ENCODE measurements at regions not wholly inside any gene's neighbourhood (a gene's known extent, or its start where the extent isn't known, plus 50 kb on each side); places are given as distances from the start of the nearest gene placed in this dataset.

DNA sequence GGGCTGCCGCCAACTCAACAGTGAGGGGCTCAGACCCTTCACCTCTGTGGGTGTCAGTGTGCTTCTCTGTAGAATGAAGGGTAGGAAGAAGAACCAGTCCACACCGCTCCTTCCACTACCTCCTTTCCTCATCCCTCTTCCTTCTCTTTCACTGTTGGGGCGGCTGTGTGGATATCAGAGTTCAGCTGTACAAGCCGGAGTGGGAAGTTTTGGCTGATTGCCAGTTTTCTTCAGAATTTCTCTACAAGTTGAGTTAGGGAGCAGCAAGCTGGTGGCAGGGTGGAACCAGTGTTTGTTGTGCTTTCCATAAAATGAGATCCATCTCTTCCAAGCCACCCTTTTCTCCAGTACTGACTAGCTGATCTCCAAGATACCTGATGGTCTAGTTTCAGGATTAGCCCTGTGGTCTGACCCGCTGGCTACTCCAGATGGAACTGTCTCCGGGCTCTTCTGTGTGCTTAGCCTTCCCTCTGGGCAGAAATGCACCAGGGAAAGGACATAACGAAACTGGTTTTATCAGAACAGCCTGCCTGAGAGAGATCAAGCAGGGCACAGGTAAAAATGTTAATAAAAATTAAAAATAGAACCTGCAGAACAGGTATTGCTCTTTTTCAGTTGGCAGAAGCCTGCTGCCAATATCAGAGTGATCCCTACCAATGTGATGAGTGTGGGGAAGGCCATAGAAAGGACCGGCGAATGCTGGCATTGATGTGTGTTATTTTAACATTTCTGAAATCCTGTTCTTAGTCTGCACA, 169.9 kb upstream of the TSC22D2 start:
- TF ChIP-seq, protein P1, sequence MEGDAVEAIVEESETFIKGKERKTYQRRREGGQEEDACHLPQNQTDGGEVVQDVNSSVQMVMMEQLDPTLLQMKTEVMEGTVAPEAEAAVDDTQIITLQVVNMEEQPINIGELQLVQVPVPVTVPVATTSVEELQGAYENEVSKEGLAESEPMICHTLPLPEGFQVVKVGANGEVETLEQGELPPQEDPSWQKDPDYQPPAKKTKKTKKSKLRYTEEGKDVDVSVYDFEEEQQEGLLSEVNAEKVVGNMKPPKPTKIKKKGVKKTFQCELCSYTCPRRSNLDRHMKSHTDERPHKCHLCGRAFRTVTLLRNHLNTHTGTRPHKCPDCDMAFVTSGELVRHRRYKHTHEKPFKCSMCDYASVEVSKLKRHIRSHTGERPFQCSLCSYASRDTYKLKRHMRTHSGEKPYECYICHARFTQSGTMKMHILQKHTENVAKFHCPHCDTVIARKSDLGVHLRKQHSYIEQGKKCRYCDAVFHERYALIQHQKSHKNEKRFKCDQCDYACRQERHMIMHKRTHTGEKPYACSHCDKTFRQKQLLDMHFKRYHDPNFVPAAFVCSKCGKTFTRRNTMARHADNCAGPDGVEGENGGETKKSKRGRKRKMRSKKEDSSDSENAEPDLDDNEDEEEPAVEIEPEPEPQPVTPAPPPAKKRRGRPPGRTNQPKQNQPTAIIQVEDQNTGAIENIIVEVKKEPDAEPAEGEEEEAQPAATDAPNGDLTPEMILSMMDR (IDR thresholded peaks at IDR 0.05; ENCODE audit: partially characterized antibody, unreplicated experiment): no peak
- H3K27ac Mint-ChIP-seq (ENCODE audit: unreplicated experiment): peak overlapping the region; percentile 36

DNA sequence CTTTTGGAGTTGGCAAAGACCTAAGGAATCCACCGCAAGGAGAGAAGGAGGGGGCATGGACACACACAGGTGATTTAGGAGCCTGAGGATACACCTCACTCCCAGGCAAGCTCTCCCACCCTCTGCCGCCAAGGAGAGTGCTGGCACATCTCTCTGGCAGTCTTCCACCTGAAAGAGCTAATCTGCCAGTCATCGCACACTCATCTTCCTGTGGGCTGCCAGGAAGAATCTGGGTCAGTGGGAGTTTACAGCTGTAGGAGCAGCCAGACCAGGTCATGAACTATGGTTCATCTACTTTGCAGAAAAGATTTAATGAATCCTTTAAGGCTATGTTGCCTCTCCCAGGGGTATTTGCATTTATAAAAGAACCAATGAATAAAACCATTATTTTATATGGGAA, 170.6 kb upstream of the TSC22D2 start:
- DNase-seq: no peak
- Mint-ChIP-seq H3K9me3 (ENCODE audit: unreplicated experiment) (no peaks in the 10 kb centered on the region), H3K4me3 (ENCODE audit: unreplicated experiment) (no peak overlapping the region), H3K36me3 (ENCODE audit: unreplicated experiment) (no peaks in the 10 kb centered on the region), H3K27ac (ENCODE audit: unreplicated experiment) (no peak overlapping the region), H3K27me3 (ENCODE audit: unreplicated experiment) (no peaks in the 10 kb centered on the region), H3K4me1 (ENCODE audit: low read depth, unreplicated experiment) (peaks cover 27% of the 10 kb centered on the region)
- TF ChIP-seq, protein P1 (IDR thresholded peaks at IDR 0.05; ENCODE audit: partially characterized antibody, unreplicated experiment): no peak

More for the DNA sequence above, 169.9 kb upstream of the TSC22D2 start:
- DNase-seq: no peak
- Mint-ChIP-seq H3K4me3 (ENCODE audit: unreplicated experiment) (no peak overlapping the region), H3K27me3 (ENCODE audit: unreplicated experiment) (no peaks in the 10 kb centered on the region), H3K4me1 (ENCODE audit: low read depth, unreplicated experiment) (peaks cover 31% of the 10 kb centered on the region), H3K9me3 (ENCODE audit: unreplicated experiment) (no peaks in the 10 kb centered on the region), H3K36me3 (ENCODE audit: unreplicated experiment) (no peaks in the 10 kb centered on the region)

DNA sequence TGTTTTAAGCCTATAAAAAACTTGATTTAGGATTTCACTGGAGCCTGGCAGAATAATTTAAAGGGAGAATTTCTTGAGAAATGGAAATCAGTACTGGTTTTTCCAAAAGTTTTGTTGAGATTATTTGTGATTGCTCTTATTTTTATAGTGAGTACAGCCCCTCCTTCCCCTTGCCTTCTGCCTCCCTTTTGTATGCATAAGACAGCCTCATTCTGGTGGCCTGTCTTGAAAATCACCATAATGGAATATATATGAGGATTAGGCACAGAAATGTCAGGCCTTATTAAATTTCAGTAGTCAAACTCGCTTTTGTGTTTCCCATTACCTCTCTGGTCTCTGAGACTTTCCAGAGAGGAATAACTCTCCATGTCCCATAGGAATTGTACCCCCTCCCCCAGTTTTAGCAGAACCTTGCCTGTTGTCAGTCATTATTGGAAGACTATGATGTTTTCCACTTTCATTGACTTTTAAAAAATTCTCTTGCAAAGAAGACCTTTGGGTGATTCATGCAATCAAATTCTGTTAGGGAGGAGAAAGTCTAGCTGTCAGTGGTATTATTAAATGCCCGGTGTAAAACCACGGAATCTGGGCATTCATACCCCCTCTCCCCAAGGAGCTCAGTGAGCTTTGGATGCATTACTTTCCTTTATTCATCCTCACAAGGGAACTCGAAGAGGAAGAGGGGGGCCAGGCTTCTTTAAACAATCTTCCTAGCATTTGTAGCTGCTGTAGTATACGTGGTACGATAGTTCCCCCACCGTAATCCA, 171.6 kb upstream of the TSC22D2 start:
- no peaks in the 10 kb centered on the region for H3K27me3 Mint-ChIP-seq (ENCODE audit: unreplicated experiment)
- H3K4me3 Mint-ChIP-seq (ENCODE audit: unreplicated experiment): no peak overlapping the region
- H3K4me1 Mint-ChIP-seq (ENCODE audit: low read depth, unreplicated experiment): peaks cover 23% of the 10 kb centered on the region
- no peak overlapping the region for H3K27ac Mint-ChIP-seq (ENCODE audit: unreplicated experiment)
- DNase-seq: no peak
- TF ChIP-seq, protein P1 (IDR thresholded peaks at IDR 0.05; ENCODE audit: partially characterized antibody, unreplicated experiment): no peak
- no peaks in the 10 kb centered on the region for H3K36me3 Mint-ChIP-seq (ENCODE audit: unreplicated experiment)
- H3K9me3 Mint-ChIP-seq (ENCODE audit: unreplicated experiment): no peaks in the 10 kb centered on the region

DNA sequence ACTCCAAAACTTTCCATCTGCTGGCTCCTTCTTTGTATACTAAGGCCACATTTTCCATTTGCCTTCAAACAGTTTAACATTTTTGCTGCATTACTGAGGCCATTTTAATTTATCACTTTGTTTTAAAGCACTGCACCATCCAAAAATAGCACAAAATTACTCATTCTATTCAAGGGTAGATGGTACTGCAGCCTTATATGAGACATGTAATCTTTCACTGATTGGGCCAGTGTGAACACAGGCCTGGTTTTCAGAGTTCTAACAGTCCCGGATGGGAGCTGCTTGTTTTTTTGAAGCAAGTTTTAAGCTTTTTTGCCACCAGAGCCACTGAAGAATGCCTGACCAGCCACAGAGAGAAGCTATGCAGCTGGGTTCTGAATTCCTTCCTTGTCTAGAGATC, 172.3 kb upstream of the TSC22D2 start:
- DNase-seq: no peak
- Mint-ChIP-seq H3K9me3 (ENCODE audit: unreplicated experiment) (no peaks in the 10 kb centered on the region), H3K27me3 (ENCODE audit: unreplicated experiment) (no peaks in the 10 kb centered on the region), H3K4me3 (ENCODE audit: unreplicated experiment) (no peak overlapping the region), H3K27ac (ENCODE audit: unreplicated experiment) (no peak overlapping the region), H3K4me1 (ENCODE audit: low read depth, unreplicated experiment) (peaks cover 23% of the 10 kb centered on the region), H3K36me3 (ENCODE audit: unreplicated experiment) (no peaks in the 10 kb centered on the region)
- TF ChIP-seq, protein P1 (IDR thresholded peaks at IDR 0.05; ENCODE audit: partially characterized antibody, unreplicated experiment): no peak

DNA sequence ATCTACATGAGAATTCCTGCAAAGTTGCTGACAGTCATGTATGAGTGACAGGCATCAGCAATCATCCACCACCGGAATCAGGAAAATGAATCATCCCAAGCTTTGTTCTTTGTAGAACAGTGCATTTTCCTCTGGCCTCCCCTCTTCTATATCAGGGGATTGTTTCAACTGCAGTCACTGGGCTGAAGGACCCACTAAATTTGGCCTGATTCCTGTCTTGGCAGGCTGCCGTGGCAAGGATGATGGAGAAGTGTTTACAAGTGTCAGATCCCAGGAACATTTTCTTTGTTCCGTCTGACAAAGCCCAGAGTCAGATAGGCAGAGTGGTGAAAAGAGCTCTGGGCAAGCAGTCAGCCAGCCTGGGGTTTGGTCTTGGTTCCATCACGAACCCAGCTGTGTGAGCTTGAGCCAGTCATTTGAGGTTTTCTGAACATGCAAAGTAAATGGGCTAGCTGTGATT, 175.1 kb upstream of the TSC22D2 start:
- peaks cover 26% of the 10 kb centered on the region for H3K4me1 Mint-ChIP-seq (ENCODE audit: low read depth, unreplicated experiment)
- H3K9me3 Mint-ChIP-seq (ENCODE audit: unreplicated experiment): no peaks in the 10 kb centered on the region
- H3K4me3 Mint-ChIP-seq (ENCODE audit: unreplicated experiment): no peak overlapping the region
- no peak overlapping the region for H3K27ac Mint-ChIP-seq (ENCODE audit: unreplicated experiment)
- no peak for DNase-seq
- H3K27me3 Mint-ChIP-seq (ENCODE audit: unreplicated experiment): no peaks in the 10 kb centered on the region
- TF ChIP-seq, protein P1 (IDR thresholded peaks at IDR 0.05; ENCODE audit: partially characterized antibody, unreplicated experiment): no peak
- H3K36me3 Mint-ChIP-seq (ENCODE audit: unreplicated experiment): no peaks in the 10 kb centered on the region
